ENCODE measurements at regions not wholly inside any gene's neighbourhood (a gene's known extent, or its start where the extent isn't known, plus 50 kb on each side); places are given as distances from the start of the nearest gene placed in this dataset.

DNA sequence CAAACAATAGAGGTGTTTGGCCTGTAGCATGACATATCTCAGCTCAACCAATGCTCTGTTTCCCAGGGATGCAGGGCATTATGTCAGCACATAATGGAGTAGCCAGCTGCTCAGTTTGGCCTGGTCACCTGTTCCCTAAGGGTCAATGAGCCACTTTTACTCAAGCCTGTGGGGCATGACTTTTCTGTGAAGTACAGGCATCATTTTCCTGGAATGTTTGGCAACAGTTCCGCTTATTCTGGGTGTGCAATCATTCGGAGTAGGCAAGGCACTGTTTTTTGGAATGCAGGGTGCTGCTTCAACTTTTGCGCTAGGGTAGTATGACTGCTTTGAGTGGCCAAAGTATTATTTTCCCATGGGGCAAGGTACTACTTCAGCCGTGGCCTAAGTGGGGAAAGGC lies 665.4 kb downstream of the EPHA7 start:
- H2BK20ac ChIP-seq (ENCODE audit: low read length), result no peak overlapping the region
- no peak overlapping the region for H3K27ac ChIP-seq (ENCODE audit: low read depth, low read length)
- no peak overlapping the region for H3K4ac ChIP-seq (replicated peaks; ENCODE audit: insufficient read length, low read depth, low read length)
- H4K5ac ChIP-seq (ENCODE audit: insufficient read length, low read depth, low read length), result no peak overlapping the region
- no peak overlapping the region for H3K9ac ChIP-seq (replicated peaks in 1 of 4; ENCODE audit: extremely low read depth in 1 of 4, low read depth in 3 of 4, low read length in 3 of 4)
- H4K91ac ChIP-seq (replicated peaks; ENCODE audit: insufficient read length, low read length), result no peak overlapping the region
- no peaks in the 10 kb centered on the region for H3K36me3 ChIP-seq (ENCODE audit: control insufficient read depth in 2 of 4, insufficient read depth in 4 of 4, low read length in 3 of 4)
- TF ChIP-seq NANOG (IDR thresholded peaks at IDR 0.05; ENCODE audit: insufficient read depth, low read depth, low read length, poor library complexity, severe bottlenecking) (no peak), POLR2A (IDR thresholded peaks at IDR 0.05; ENCODE audit: control extremely low read depth in 1 of 2, low read depth in 2 of 2, low read length in 2 of 2) (no peak), NRF1 (IDR thresholded peaks at IDR 0.05; ENCODE audit: low read depth, low read length) (no peak), KDM5A (IDR thresholded peaks at IDR 0.05; ENCODE audit: low read length) (no peak)
- ChIA-PET POLR2A (ENCODE audit: partially characterized antibody) (no interaction called here), CTCF (ENCODE audit: partially characterized antibody) (no interaction called here)
- no peak overlapping the region for H2AFZ ChIP-seq (ENCODE audit: low read length)
- no peak overlapping the region for H3K4me3 ChIP-seq (ENCODE audit: extremely low read depth in 1 of 4, insufficient read depth in 2 of 4, low read depth in 3 of 4, low read length in 4 of 4)
- H2BK12ac ChIP-seq (ENCODE audit: low read depth, low read length), result peak overlapping the region; percentile 54; the same call in 1 of the 2 replicates
- H3K23me2 ChIP-seq (ENCODE audit: low read depth, low read length), result no peaks in the 10 kb centered on the region
- H2BK120ac ChIP-seq (replicated peaks; ENCODE audit: low read depth, low read length), result no peak overlapping the region
- H3K9me3 ChIP-seq (ENCODE audit: insufficient read depth in 2 of 2, low read depth in 1 of 2, low read length in 1 of 2), result 0 out of 4 replicates have a peak, but pooled peaks cover 0 to 3% of the 10 kb centered on the region in 2 experiments
- H3K18ac ChIP-seq (ENCODE audit: extremely low read depth, low read length), result no peak overlapping the region
- H3K79me1 ChIP-seq (ENCODE audit: low read depth, low read length), result no peaks in the 10 kb centered on the region
- no peaks in the 10 kb centered on the region for H3K4me1 ChIP-seq (replicated peaks in 1 of 4; ENCODE audit: control insufficient read depth in 3 of 4, insufficient read depth in 4 of 4, low read length in 3 of 4)
- no peak overlapping the region; the same call in 1 of the 2 replicates for H2AK5ac ChIP-seq (ENCODE audit: low read depth, low read length)
- H3K23ac ChIP-seq (ENCODE audit: insufficient read length), result no peak overlapping the region
- H3K79me2 ChIP-seq (ENCODE audit: control insufficient read depth in 1 of 2, insufficient read depth in 2 of 2, low read length in 2 of 2), result no peaks in the 10 kb centered on the region
- no peak overlapping the region for H4K8ac ChIP-seq (ENCODE audit: extremely low read depth, insufficient read depth, low read length)
- H3K4me2 ChIP-seq (ENCODE audit: insufficient read depth in 1 of 2, low read depth in 2 of 2, low read length in 2 of 2), result no peak overlapping the region
- 93% methylated on average over 4 of the region's 4 CpGs; no CpG with 5 or more reads in 1 of the 2 experiments for WGBS, 2 experiments (ENCODE audit: extremely low coverage in 1 of 2, insufficient coverage in 1 of 2, insufficient read length in 1 of 2, insufficient replicate concordance in 2 of 2, low coverage in 1 of 2, low lambda C conversion rate in 2 of 2, missing lambda C conversion rate in 1 of 2)
- no peak for DNase-seq (ENCODE audit: low read depth in 1 of 2, low spot score in 2 of 2)
- H2BK15ac ChIP-seq (ENCODE audit: low read length), result no peak overlapping the region
- FAIRE-seq, result no peak
- no peaks in the 10 kb centered on the region for H3K27me3 ChIP-seq (replicated peaks in 1 of 4; ENCODE audit: control insufficient read depth in 3 of 4, extremely low read depth in 1 of 4, insufficient read depth in 3 of 4, low read length in 3 of 4)
- no peak overlapping the region for H3K14ac ChIP-seq (ENCODE audit: insufficient read length)
- no peak overlapping the region for H2BK5ac ChIP-seq (ENCODE audit: low read depth, low read length)
- no peaks in the 10 kb centered on the region for H4K20me1 ChIP-seq (replicated peaks in 1 of 2; ENCODE audit: control insufficient read depth in 1 of 2, insufficient read depth in 2 of 2, low read length in 2 of 2)
- H3K56ac ChIP-seq (replicated peaks; ENCODE audit: insufficient read length, low read depth, low read length), result no peak overlapping the region

Measured in H1 (cell line).